HG02798 (cell line): ENCODE measurements at regions not wholly inside any gene's neighbourhood (a gene's known extent, or its start where the extent isn't known, plus 50 kb on each side); places are given as distances from the start of the nearest gene placed in this dataset.

Experiments
- ATAC-seq: cut with Tn5 transposase; IDR thresholded peaks from one replicate; pipeline ENCODE4 v1.9.1; 2021; ENCODE audit warnings: mild to moderate bottlenecking; ENCODE audit not compliant: unreplicated experiment, poor library complexity

- ATAC-seq = no peak
Observed at GRCh38 chr11:131043251-131043650, 127.0 kb upstream of the SNX19 start.

DNA sequence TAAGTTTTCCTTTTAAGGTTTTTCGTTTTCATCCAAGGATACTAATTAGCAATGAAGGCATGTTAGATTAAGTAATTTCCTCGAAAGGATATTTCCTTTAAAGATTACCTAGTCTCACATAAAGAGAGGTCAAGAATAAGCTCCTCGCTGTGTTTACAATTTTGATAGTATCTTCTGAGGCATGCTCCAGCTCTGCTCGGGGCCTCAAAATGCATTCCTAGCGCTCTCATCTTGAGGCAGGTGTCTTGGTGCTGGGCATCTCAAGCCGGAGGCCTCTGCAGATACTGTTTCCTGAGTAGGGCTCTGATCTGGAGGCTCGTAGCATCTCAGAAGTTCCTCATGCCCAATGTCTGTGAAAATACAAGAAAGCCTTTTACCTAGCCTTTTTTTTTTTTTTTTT, 128.6 kb upstream of the SNX19 start:
- no peak for ATAC-seq

GRCh38 chr11:131052367-131052766, 136.1 kb upstream of the SNX19 start:
- no peak for ATAC-seq

DNA sequence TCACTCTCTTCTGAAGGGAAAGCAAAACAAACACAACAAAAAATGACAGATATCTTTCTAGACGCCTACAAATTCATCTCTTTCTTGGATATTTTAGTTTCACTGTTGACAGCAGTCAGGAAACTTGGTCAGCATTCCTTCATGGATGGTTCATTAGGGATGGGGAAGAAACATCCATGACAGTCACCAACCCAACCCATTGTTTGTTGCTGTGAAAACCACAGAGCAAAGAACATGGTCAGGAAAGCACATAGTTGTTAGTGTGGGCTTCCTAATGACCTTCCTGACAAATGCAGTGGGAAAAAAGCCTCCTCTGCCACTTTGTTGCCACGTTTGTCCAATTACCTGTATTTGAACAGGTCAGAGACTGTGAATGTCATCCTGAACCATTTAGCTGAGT, 139.8 kb upstream of the SNX19 start:
- no peak for ATAC-seq

DNA sequence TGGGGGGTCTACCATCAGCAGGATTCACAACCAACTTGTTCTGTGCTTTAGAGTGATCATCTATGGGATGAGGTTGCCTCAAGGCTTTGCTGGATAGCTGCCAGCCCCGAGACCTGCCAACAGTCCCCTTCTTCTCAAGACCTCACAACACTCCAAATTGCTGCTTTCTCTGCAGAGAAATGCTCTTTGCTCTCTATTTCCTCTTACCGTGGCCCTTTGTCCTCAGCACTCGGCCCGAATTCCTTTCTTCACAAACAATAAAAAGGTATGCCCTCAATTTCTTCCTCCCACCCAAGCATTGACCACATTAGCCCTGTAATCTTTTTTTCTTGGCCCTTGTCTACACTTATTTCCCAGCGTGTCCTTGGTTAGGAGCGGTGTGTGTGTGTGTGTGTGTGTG, 147.4 kb upstream of the SNX19 start:
- no peak for ATAC-seq

DNA sequence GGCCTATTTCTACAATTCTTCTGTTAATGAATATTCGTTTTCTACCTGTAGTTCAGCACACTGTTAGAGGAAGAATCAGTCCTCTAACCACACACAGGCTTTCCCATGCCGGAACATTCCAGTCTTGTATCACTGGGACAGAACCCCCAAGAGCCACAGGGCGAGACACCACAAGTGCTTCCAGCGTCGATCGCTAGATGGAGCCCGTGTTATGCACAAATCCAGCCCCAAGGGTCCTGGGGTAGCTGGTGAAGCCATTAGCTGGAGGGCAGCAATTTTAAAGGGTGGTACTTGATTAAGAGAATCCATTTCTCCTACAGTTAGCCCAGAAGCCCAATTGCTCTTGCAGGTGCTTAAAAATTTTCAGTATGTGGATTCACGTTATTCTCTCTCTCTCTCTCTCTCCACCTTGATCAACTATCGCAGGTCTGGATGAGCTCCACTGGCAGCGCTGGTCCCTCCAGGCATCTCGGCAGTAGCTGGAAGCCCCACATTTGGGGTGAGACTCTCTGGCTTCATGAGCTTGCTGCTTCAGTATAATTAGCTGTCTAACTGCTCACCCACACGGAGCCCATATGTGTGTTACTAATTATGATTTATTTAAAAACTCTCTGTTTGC, 148.2 kb upstream of the SNX19 start:
- no peak for ATAC-seq

DNA sequence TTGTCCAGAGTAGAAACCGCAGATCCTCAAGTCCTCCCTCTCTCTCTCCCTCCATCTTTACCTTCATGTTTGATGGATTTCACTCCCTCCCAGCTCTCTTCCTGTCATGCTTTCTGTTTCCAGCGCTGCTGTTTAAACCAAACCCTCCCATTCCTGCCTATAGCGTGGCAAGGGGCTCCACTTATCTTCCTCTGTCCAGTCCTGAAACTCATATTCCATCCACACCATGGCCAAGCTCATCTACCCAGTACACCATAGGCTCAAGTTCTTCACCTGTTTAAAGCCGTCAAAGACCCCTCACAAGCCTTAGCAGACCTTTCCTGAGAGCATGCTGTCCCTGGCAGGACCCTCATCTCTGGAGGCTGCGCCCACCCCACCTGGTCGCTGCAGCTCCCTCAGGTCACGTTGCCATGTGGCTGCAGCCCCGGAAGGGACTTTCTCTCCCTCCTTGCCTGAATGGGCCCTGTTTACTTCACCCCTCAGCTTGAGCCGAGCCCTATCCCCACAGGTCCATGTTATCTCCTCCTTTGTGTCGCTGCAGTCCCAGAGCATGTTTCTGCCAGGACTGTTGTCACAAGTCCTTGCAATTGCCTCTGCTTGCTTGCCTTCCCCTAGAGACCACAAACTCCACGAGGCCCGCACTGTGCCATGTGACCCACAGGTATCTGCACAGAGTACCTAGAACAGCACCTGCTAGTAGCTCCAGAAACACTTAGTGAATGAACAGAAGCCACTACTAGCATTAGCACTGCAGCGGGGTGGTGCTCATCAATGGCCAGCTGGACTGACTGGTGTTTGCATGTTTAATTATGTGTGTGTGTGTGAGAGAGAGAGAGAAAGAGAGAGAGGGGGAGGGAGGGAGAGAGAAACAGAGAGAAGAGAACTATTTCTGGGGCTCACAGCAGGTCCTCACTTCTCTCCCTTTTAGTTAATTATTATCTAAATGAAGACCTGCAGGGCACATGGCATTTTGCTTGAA, 149.4 kb upstream of the SNX19 start:
- no peak for ATAC-seq

DNA sequence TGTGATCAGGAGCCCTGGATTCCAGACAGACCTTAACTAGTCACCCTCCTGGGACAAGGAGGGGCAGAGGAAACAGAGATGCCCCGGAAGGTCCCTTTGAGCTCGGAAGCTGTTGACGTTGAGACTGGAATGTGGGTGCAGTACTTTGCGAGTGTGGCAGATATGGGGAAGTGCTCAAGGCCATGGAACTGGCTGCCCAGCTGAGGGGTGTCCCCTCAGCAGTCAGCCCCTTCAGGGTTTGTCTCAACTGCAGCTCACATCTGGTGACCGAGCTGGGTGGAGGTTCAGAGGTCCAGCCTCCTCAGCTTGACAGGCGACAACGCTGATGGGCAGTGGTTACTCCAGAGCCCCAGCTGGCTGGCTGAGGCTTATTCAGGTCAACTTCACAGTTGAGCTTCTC, 150.3 kb upstream of the SNX19 start:
- ATAC-seq = no peak

GRCh38 chr11:131070365-131070764, 154.1 kb upstream of the SNX19 start:
- no peak for ATAC-seq

DNA sequence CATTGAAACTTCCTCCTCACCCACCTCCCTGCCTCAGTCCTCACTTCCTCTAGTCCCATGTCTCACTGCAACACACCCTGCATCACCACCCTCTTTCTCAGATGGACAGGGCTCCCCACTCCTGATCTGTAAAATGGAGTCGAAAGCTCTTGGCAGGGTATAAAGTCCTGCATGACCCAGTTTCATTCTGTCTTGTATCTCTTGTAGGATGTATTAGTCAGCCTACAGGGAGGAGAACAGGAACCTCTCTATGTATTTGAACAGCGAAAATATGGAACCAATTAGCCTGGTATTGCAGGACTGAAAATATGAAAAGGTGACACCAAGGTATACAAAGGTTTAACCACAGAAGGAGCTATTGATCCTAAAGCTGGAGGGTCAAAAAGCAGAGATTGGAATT, 156.9 kb upstream of the SNX19 start:
- no peak for ATAC-seq

GRCh38 chr11:131074573-131074972, 158.3 kb upstream of the SNX19 start:
- no peak for ATAC-seq

- ATAC-seq = no peak
Observed at GRCh38 chr11:131077340-131077739, 161.1 kb upstream of the SNX19 start.

GRCh38 chr11:131079036-131079435, 162.8 kb upstream of the SNX19 start:
- ATAC-seq = no peak

DNA sequence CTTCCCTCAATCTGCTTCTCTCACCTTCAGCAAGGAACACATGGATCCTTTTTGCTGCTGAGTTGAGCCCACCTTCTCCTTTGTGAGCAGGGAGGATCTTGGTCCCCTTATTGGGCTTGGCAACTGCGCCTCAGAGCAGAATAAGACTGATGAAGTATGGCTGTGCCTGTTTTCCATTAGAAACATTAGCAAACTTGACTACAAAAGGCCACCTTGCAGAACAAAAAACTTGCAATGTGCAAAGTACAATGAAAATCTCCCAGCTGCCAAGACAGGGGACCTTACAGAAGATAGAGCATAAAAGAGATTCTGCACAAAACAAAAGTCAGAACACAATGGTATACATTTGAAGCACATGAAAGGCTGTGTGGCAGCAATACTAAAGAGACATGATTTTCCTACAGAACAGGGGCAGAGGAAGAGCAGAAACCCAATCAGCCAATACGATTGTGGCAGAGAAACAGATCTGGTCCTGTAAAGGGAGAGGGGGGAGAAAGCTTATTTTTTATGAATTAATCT, 173.5 kb upstream of the SNX19 start:
- ATAC-seq = no peak

DNA sequence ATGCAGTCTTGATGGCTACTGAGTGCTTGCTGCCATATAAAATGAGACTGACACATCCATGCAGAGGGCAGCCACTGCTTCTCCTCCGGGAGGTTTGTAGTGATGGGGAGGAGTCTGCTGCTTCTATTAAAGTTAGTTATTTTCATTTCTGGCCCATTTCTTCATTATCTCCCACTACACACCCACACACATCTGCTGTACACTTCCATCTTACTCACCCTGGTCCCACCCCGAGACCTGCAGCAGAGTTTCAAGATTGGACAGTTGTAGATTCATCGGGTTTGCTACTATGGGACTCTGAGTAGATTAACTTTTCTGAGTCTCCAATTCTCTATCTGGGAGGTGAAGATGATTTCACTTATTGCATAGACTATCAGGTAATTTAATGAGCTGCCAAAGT, 176.2 kb upstream of the SNX19 start:
- ATAC-seq = no peak

DNA sequence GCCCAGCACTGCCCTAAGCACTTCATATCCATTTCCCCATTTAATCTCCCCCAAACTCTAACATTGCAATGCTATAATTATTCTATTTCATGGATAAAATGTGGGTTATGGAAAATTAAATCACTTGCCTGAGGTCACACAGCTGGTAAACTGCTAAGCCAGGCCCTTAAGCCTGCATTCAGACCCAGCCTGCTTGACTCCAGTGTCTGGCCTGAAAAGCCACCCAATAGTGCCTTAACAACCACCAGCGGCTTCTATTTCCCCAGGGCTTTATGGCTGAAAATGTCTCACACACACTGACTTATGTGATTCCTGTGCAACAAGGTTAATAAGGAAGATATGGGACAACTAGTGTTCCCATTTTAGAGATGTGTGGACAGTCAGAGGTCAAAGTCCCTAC, 178.5 kb upstream of the SNX19 start:
- no peak for ATAC-seq

- no peak for ATAC-seq
Observed at GRCh38 chr11:131095511-131096185, 179.4 kb upstream of the SNX19 start.

DNA sequence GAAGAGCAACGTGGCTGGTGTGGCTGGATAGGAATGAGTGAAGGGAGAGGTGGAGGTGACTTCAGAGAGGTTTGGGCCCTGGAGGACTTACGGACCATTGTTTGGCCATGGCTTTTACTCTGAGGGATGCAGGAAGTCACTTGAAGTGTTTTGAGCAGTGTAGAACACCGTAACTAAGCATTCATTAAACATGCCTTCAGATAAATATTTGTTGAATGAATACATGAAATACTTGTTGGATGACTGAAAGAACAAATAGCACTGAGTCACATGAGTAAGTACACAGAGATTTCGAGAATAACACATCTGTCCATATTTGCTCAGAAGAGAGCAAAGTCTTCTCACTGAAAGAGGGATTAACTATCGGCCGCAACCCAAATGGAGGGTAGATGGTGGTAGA, 182.7 kb upstream of the SNX19 start:
- no peak for ATAC-seq

GRCh38 chr11:131099746-131100145, 183.5 kb upstream of the SNX19 start:
- no peak for ATAC-seq

DNA sequence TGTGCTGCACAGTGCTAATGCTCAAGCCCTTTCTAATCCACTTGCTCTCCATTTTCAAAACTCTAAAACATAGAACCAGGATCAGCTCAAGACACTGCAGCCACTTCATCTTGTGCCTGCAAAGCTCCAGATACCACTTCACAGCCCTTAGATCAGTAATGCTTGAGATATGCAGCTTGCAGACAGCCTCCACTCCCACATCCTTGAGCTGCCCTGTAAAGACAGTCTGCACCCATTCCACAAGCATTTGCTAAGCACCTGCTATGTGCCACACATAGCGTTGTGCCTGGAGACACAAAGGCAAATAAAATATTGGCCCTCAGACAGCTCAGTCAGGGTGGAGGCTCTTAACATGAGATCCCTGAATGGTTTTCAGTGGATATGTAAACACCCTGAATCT, 192.5 kb upstream of the SNX19 start:
- ATAC-seq = no peak

DNA sequence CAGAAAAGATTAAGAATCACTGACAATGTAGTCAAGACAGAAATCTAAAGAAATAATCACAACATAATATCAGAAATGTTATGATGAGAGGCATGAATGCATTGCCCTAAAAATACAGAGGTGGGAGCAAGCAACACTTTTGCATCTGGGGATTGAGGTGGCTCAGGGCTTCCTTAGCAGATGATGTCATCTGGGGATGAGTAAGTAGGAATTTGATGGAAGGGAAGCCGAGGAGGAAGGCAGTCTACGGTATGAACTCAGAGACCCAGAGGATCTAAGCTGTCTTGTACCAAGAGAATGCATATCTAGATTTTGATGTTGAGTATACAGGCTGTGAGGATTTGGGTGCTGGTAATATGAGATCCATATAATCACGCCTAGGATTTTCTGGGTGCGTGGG, 193.0 kb upstream of the SNX19 start:
- ATAC-seq = no peak
